Stimulated activated CD8-positive, alpha-beta memory T cell treated with anti-CD3 and anti-CD28 coated beads, Interleukin-15, amount 100 ng/mL, for 48 hours (primary cell): ENCODE measurements at regions not wholly inside any gene's neighbourhood (a gene's known extent, or its start where the extent isn't known, plus 50 kb on each side); places are given as distances from the start of the nearest gene placed in this dataset.

ENCODE experiments used
- DNase-seq, 2 donors: peaks; one replicate each; pipeline ENCODE4 v3.0.0-alpha.2; 2020; ENCODE audit warnings: low read depth in 2 of 2

DNA sequence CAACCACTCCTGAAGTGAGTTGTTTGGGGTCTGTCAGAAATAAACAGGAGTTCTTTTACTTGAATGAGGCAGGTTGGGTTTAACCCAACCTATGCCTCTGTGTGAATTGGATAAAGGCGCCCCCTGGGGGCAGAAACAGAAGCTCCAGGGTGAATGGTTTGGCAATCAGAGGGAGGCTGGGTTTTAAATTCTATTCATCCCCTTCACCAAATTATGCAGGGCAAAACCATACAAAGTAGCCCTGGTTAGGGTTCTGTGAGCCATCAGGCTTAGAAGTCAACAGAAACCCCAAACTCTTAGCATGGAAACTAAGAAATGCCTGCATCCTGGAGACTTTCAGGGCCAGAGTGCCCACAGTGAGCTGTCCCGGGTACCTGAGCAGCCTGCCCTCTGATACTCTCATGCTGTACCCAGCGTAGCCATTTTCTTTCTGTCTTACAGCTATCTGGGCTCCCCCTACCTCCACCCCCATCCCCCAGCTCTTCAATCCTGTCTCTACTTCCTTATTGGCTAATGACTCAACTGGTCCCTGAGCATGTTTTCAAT, 241.5 kb downstream of the ICOS start:
- DNase-seq, result peak; percentile 38 to 45

DNA sequence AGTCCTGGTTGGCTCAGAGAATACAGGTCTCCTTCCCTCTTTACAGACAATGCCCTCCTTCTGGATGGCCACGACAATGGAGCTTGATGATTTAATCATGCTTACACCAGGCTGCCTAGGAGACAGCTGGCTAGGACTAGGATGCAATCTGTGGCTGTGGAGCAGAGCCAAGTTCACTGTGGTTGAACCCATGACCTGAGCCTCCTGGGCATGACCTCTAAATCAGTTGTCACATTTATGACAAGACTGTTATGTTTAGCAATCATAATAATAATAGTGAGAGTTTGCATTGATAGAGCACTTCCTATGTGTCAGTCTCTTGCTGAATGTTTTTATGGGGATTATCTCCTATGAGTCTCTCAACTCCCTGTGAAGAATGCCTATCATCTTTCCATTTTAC, 244.1 kb downstream of the ICOS start:
- DNase-seq, result no peak

DNA sequence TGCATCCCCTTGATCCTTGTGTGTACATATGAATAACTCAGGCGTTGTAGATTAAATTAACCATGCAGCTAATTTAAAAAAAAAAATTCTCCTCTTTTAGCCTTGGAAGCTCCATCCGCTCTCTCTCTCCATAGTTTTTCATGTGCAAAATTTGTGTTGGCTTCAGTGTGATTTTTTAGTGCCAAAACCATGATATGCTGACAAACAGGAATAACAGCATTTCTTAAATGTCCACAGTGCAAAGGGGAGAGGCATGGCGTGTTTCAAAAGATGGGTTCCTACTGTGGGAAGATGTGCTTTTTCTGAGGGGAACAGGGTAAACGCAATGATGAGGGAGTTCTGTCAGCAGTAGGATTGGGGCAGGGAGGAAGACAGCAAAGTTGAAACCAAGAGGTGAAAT, 247.0 kb downstream of the ICOS start:
- no peak for DNase-seq

DNA sequence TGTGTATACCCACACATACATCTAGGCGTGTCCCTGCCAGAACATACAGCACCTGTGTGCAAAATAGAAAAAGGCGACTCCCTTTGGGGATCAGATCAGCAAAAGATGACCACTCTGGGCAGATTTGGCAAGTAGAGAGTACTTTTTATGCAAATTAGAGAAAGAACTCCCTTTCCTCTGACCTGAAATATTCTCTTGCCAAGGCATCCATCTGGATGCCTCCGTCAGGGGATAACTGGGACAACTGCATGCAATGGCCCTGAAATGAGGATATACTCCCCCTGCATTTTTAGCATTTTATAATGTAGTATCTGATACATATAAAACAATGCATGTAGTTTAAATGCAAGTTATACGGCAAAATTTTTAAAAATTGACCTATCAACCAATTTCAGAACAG, 247.7 kb downstream of the ICOS start:
- no peak for DNase-seq

DNA sequence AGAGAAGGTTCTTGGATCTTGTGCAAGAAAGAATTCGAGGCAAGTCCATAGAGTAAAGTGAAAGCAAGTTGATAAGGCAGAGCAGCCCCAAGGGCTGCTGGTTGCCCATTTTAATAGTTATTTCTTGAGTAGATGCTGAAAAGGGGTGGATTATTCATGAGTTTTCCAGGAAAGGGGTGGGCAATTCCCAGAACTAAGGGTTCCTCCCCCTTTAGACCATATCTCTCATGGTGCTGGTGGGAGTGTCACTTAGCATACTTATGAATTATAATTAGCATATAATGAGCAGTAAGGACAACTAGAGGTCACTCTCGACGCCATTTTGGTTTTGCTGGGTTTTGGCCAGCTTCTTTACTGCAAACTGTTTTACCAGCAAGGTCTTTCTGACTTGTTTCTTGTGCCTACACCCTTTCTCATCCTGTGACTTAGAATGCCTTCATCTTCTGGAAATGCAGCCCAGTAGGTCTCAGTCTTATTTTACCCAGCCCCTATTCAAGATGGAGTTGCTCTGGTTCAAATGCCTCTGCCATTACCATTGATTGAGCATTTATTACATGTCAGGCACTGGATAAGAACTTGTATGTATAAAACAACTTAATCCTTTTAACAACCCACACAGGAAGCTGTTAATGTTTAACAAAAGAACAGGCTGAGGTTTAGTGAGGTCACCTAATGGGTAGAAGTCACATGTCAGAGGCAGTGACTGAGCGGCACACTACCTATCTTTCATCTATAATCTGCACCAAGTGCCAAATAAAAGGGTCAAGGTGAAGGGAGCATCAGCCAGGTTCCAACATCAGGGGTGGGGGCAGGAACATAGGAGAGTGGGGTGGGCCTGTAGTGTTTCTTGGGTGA, 250.9 kb downstream of the ICOS start:
- no peak for DNase-seq

DNA sequence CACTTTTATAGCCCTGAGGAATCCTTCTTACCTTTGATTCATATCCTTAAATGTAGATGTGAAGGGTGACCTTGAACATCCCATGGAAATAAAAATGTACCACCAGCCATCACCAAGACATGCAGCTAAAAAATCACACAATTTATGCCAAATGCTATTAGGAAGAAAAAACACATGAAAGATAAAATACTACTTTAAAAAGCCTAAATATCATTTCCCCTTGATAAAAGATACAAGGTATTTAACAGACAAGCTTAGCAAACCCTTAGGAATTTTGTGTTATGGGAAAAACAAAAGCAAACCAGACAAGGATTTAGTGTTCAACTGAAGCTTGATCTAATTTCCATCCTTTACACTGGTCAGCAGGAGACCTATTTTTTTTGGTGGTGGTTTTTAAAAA, 255.0 kb downstream of the ICOS start:
- DNase-seq, result no peak

DNA sequence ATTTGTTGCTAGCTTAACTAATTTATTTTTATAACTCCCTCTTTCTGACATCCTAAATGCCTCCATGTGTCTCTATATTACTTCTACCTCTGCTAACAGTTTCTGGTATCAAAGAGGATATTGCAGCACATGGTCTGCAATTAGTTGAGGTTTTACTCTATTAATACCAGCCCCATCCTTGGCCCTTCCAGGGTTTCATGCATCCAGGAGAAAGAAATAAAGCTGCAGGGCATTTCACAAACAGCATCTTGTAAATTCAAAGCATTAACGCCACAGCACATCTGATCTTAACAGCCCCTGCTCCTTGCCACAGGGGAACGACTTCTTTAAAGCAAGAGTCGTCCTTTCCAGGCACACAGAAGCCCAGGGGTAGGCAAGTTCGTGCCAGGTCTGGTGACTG, 258.9 kb downstream of the ICOS start:
- DNase-seq, result no peak

DNA sequence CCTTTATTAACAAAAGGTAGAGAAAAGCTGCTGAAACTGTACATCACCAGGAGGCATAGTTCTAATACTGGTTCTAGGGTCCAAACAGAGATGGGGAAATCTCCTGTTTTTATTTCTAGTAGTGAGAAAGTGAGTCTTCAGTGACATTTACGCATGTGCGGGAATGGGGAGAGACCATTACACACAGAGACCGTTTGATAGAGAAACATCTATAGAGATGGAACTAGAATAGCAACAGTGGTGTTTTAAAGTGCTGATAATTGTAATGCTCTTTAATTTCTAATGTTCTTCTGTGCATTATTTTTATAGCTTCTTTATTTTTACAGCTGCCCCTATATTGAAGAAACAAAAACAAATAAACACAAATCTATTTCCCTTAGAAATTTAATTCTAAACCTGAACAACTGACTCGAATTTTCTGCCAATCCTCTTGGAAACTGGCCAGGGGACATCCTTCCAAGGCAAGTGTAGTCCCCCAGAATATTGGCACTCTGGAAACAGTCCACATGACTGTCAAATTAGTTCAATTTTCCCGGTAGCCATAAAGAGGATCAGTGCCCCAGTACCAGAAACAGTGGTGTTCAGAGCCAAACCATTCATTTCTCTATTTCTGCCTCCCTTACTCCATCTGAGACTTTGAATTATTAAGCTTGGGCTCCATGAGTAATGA, 260.9 kb downstream of the ICOS start:
- no peak for DNase-seq

DNA sequence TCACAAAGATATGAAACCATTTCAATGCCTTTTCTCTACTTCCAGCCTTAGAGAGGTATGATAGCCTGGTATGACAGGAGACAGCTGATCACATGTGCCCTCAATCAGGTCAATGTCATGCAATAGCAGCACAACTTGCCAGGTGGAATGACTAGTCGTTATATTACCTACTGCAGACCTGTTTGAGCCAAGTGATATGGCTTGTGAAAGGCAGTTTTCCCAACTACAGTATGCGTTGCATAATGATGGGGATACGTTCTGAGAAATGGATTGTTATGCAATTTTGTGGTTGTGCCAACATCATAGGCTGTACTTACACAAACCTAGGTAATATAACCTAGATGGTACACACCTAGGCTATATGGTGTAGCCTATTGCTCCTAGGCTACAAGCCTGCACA, 262.8 kb downstream of the ICOS start:
- DNase-seq, result no peak

DNA sequence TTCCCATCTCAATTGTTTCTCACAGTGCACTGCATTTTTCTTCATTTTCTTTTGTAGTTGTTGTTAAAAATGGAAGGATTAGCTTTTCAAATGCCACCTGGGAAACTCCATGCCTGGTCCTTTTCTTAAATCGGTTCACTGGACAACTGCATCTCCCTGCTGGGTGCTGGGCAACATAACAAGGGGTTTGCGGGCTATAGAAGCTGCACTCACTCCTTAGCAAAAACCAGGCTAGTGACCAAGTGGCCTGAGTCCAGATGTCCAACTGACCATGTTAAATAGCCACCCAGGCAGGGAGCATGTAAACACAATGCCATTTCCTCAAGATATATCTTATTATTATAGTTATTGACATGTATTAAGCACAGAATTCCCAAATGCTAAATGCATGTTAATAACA, 264.9 kb downstream of the ICOS start:
- no peak for DNase-seq

DNA sequence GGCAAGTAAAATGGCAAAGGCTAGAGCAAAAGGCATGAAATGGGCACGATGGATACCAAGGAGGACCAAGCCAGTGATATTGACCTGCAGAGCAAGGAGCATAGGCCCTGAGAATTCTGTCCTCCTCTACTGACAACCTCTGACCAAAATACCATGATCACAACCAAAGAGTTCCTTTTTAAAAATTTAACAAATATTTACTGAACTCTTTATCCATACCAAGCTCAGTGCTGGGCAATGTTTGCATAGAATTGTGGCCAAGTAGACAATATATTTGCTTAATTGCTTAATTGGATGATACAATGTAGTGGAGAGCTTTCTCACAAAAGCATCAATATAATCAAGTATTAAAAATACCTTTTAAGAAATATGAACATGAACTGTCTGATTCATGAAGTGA, 265.7 kb downstream of the ICOS start:
- DNase-seq, result no peak

DNA sequence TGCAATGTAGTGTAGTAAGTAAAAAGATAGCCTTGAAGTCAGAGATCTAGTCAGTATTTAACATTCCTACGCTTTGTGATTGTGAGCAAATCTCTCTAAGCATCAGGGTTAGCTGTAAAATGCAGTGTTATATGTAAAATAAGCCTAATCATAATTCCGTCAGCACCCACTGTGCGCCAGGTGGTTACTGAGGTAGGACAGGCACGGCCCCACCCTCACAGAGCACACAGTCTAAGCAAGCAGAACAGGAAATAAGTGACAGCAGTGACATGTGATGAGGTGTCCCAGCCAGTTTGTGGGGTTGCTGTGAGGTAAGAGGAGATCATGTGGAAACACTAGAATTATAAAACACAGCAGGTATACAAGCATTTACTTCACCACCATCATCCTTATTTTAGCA, 267.1 kb downstream of the ICOS start:
- no peak for DNase-seq

DNA sequence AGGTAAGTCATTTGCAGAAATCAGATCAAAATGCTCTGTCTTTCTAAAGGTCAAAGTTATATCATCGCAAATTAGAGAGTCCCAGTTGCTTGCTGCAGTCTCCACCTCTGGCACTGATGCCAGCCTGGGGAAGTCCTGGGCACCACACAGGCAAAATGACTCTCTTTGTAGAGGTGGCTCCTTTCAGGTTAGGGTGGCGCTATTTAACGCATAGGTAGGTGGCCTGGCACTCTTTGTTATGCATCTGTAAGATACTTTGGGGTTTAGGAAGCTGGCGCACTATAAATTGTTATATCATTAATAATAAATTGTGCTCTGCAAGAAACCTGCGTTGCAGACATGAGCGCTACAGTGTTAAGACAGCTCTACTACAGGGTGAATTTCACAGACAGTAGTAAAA, 268.5 kb downstream of the ICOS start:
- DNase-seq, result no peak

DNA sequence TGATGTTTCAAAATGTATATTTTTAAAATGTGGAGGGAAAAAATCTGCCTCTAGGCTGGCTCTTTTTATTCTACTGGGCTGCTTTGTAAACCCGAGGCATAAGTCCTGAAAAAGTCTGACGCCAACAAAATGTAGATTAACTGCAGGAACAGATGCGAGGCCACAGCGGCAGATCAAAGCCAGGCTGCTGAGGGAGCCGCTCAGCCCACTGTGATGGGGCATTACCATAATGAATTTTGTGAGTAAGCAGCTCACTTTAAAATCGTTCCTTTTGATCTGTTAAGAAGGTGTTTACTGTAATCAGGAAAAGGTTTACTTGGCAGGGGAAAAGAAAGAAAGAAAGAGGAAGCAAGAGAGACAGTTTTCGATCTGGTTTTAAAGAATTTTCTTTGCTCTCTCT, 269.0 kb downstream of the ICOS start:
- DNase-seq, result no peak

DNA sequence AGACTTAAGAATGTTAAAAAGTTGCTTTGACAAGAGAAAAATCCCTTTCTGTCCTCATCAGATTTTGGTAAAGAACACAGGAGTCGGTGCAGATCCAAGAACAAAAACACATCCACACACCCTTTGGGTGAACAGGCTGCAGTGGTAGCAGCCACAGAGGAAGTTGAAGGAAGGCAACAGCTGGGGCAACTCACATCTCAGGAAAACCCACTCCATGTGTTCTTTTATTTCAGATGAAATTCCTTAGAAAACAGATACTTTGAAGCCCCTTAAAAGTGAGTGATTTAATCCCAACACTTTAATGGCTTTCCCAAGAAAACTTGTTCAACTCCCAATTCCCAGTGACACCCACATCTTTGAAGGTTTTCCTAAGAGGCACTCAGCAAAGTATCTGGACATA, 271.3 kb downstream of the ICOS start:
- DNase-seq, result no peak

DNA sequence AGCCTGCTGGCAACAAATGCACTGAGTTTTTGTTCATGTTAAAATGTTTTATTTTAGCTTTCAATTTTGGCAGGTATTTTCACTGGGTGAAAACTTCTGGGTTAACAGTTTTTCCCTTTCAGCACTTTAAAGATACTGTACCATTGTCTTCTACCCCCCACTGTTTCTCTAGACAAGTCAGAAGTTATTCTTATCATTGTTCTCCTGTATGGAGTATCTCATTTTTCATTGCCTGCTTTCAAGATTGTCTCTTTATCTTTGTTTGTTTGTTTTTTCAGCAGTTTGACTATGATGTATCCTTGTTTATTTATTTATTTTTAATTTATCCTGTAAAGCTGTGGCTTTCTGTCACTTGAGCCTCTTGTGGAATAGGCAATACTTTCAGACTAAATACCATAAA, 277.0 kb downstream of the ICOS start:
- DNase-seq, result no peak

DNA sequence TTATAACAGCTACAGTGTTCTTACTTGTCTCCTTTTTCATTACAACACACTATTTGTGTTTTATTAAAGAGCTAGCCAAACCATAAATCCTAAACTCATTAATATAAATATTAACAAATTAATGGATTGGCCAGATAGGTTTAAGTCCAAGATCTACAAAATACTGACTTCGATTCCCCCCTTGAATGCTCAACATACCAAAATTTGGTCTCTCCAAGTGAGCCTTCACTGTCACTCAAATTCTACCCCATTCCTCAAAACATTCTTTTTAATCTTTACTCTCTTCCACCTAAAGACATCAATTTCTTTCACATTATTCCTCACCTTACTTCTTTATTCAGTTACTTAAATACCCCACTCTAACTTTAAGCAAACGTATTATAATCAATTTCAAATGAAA, 281.5 kb downstream of the ICOS start:
- DNase-seq, result no peak

DNA sequence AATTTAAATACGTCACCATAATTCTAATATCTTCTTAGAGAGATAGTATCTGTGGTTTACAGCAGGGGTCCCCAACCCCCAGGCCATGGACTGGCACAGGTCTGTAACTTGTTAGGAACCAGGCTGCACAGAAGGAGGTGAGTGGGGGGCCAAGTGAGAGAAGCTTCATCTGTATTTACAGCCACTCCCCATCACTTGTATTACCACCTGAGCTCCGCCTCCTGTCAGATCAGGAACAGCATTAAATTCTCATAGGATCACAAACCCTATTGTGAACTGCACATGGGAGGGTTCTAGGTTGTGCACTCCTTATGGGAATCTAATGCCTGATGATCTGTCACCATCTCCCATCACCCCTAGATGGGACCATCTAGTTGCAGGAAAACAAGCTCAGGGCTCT, 282.6 kb downstream of the ICOS start:
- no peak for DNase-seq

DNA sequence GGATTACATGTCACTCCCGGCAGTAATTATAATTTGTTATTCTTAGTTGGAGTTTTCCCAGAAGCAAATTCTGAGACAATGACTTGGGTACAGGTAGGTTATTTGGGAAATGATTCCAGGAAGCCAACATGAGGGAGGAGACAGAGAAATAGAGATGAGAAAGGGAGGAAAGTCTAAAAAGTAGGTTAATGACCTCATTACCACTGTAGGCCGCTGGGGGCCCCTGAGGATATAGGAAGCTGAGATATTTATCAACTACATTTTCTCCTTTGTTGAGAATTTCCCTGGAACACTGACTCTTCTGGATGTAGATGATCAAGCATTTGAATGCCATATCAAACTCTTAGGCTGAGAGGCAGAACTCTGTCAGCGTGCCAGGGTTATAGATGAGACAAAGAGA, 284.3 kb downstream of the ICOS start:
- DNase-seq, result no peak

DNA sequence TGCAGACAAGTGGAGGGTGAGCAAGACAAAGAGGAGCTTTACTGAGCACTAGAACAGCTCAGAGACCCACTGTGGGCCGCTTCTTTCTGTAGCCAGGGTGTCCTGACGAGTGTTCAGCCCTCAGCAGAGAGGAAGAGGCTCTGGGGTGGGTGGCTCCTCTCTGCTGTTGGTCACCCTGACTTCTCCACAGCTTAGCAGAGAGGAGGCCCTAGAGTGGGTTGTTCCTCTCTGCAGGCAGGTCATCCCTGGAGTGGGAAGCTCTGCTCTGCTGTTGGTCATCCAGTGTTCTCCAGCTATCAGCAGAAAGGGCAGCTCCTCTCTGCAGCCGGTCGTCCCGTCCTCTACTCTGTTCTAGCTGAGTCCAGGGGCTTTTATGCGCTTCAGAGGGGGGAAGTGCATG, 286.5 kb downstream of the ICOS start:
- no peak for DNase-seq

DNA sequence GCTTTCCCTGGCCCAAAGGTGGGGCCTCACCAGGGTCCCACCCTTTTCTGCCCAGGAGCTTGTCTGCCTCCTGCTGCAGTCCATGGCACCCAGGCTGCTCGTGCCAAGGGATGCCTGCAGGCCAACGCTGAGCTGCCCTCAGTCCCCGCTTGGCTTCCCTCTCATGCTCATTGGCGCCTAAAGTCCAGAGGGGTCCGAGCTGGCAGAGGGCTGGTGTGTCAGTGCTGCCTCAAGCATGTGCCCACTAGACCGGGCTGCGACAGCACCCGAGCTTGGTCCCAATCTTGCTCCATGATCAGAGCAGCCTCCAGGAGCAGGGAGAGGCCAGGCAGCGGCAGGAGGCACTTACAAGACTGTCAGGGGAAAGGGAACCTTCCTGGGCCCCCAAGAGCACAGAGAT, 287.0 kb downstream of the ICOS start:
- no peak for DNase-seq

DNA sequence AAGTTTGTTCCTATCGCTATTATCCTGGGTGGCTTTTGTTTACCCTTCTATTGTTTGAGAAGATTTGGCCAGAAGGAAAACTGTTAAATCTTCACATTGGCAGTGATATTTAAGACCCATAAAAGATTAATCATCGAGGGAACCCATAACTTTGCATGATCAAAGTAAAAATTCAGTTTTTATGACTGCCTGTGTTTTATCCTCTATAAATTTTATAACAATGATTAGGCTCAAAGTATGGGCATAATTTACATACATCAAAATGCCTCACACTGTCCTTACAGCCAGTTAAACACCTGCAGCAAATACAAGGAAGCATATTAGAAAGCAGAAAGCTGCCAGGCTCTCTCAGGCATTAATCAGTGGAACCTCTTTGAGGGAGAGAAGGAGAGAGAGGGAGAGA, 289.1 kb downstream of the ICOS start:
- no peak for DNase-seq

DNA sequence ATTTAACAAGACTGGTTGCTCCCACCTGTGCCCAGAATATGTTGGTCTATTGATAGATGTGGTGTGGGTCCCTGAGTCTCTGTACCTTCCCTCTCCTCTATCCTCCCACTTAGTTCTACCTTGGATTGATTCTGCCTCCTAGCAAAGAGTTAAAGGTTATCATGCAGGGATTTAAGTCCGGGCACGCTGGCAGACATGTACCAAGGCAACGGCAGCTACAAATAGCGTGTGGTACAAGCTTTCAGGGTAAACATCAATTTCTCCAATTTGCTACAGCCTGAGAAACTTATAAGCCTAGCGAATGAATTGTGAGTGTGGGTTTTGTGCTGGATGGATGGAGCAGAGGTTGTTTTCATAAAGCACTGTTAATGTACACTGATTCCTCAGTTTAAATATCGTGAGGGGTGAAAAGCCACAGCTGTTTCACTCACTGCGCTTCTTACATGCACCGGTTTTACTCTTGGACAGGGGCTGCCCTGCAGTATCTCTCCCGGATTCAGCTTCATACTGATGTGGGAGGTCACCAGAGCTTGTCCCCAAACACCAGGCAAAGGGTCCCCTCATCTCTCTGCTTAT, 289.8 kb downstream of the ICOS start:
- no peak for DNase-seq
